ENCODE measurements at regions not wholly inside any gene's neighbourhood (a gene's known extent, or its start where the extent isn't known, plus 50 kb on each side); places are given as distances from the start of the nearest gene placed in this dataset.
"Not testable (repeated sequence)": the region's sequence is repeated elsewhere in the genome, so short reads cannot be mapped to it uniquely, and the experiment has no call there.

GRCh38 chr5:85657328-85657727, 960.4 kb upstream of the COX7C start:
- H3K79me2 ChIP-seq (ENCODE audit: insufficient read depth, low read length); H3K4me1 ChIP-seq (ENCODE audit: insufficient read depth, low read length); H3K9me3 ChIP-seq (ENCODE audit: low read length); FAIRE-seq; H3K9ac ChIP-seq (ENCODE audit: insufficient read depth, low read depth, low read length); in situ Hi-C loops (cut with HindIII; ENCODE audit: extremely low pct_ligation_motif_present, low pct_unique_long_range_greater_than_20kb); DNase-seq (ENCODE audit: low spot score); POLR2A ChIA-PET; BruUV-seq (replicated peaks); intact Hi-C loops (cut with micrococcal nuclease; ENCODE audit: unreplicated experiment); H4K20me1 ChIP-seq (ENCODE audit: insufficient read depth, low read length); ATAC-seq; CTCF ChIA-PET (ENCODE audit: low intra/inter-chr PET ratio, low total read pairs); H3K27me3 ChIP-seq (ENCODE audit: control insufficient read depth in 1 of 2, insufficient read depth in 2 of 2, low read length in 2 of 2); H3K27ac ChIP-seq (ENCODE audit: extremely low read length, insufficient read depth, low read length); H2AFZ ChIP-seq (ENCODE audit: low read length); H3K4me3 ChIP-seq (replicated peaks in 1 of 3; ENCODE audit: insufficient read depth in 1 of 3, low read depth in 2 of 3, low read length in 3 of 3); H3K4me2 ChIP-seq (ENCODE audit: low read depth, low read length); H3K36me3 ChIP-seq (replicated peaks in 1 of 2; ENCODE audit: control insufficient read depth in 1 of 2, insufficient read depth in 2 of 2, low read length in 2 of 2): not testable (repeated sequence)
- WGBS (ENCODE audit: low lambda C conversion rate) = 7% methylated on average over 1 of the region's 1 CpG

GRCh38 chr5:85662969-85663707, 954.6 kb upstream of the COX7C start:
- 77% methylated on average over 16 of the region's 29 CpGs for WGBS (ENCODE audit: low lambda C conversion rate)
- CTCF ChIA-PET (ENCODE audit: low intra/inter-chr PET ratio, low total read pairs); H3K4me3 ChIP-seq (replicated peaks in 1 of 3; ENCODE audit: insufficient read depth in 1 of 3, low read depth in 2 of 3, low read length in 3 of 3); in situ Hi-C loops (cut with HindIII; ENCODE audit: extremely low pct_ligation_motif_present, low pct_unique_long_range_greater_than_20kb); POLR2A ChIA-PET; H4K20me1 ChIP-seq (ENCODE audit: insufficient read depth, low read length); H3K27me3 ChIP-seq (ENCODE audit: control insufficient read depth in 1 of 2, insufficient read depth in 2 of 2, low read length in 2 of 2); DNase-seq (ENCODE audit: low spot score); intact Hi-C loops (cut with micrococcal nuclease; ENCODE audit: unreplicated experiment); H3K4me1 ChIP-seq (ENCODE audit: insufficient read depth, low read length); FAIRE-seq; H3K36me3 ChIP-seq (replicated peaks in 1 of 2; ENCODE audit: control insufficient read depth in 1 of 2, insufficient read depth in 2 of 2, low read length in 2 of 2); H3K9me3 ChIP-seq (ENCODE audit: low read length); ATAC-seq; H3K27ac ChIP-seq (ENCODE audit: extremely low read length, insufficient read depth, low read length); H3K9ac ChIP-seq (ENCODE audit: insufficient read depth, low read depth, low read length); H2AFZ ChIP-seq (ENCODE audit: low read length); H3K79me2 ChIP-seq (ENCODE audit: insufficient read depth, low read length); BruUV-seq (replicated peaks); H3K4me2 ChIP-seq (ENCODE audit: low read depth, low read length): not testable (repeated sequence)

DNA sequence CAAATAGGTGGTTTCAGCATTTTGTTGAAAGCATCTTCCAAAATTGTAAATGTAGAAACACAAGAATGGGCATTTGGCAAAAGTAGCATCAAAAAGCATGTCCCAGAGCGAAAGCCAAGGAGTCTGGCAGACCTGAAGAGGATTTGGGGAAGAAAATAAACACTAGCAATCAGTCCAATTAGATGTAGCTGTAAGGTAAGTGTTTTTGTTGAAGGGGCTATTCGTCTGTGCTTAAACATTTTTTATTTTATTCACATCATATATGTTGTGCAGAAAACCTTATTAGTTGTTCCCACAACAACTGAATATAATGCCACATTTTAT, 954.1 kb upstream of the COX7C start:
- FAIRE-seq (no peak), DNase-seq (ENCODE audit: low spot score) (no peak), ATAC-seq (no peak)
- H3K9ac ChIP-seq (ENCODE audit: insufficient read depth, low read depth, low read length) = no peak overlapping the region
- H4K20me1 ChIP-seq (ENCODE audit: insufficient read depth, low read length) = no peaks in the 10 kb centered on the region
- no peaks in the 10 kb centered on the region for H3K4me1 ChIP-seq (ENCODE audit: insufficient read depth, low read length)
- H3K27me3 ChIP-seq (ENCODE audit: control insufficient read depth in 1 of 2, insufficient read depth in 2 of 2, low read length in 2 of 2) = no peaks in the 10 kb centered on the region
- WGBS (ENCODE audit: low lambda C conversion rate) = 34% methylated on average over 2 of the region's 2 CpGs
- H3K4me3 ChIP-seq (replicated peaks in 1 of 3; ENCODE audit: insufficient read depth in 1 of 3, low read depth in 2 of 3, low read length in 3 of 3) = no peak overlapping the region
- no peaks in the 10 kb centered on the region for H3K9me3 ChIP-seq (ENCODE audit: low read length)
- BruUV-seq (replicated peaks) = no TSS peak
- H3K4me2 ChIP-seq (ENCODE audit: low read depth, low read length) = no peak overlapping the region
- no peak overlapping the region for H2AFZ ChIP-seq (ENCODE audit: low read length)
- intact Hi-C loops (cut with micrococcal nuclease; ENCODE audit: unreplicated experiment) (no loop called here), in situ Hi-C loops (cut with HindIII; ENCODE audit: extremely low pct_ligation_motif_present, low pct_unique_long_range_greater_than_20kb) (no loop called here)
- TF ChIP-seq MIER2 (CRISPR knock-in tag; IDR thresholded peaks at IDR 0.05) (no peak), ZNF761 (CRISPR knock-in tag; conservative IDR thresholded peaks at IDR 0.05) (no peak), CEBPG (CRISPR knock-in tag; IDR thresholded peaks at IDR 0.05) (no peak), PAXIP1 (CRISPR knock-in tag; conservative IDR thresholded peaks at IDR 0.05) (no peak), SPEN (CRISPR knock-in tag; IDR thresholded peaks at IDR 0.05; ENCODE audit: low read depth) (no peak), ZNF816 (CRISPR knock-in tag; IDR thresholded peaks at IDR 0.05; ENCODE audit: borderline replicate concordance) (no peak)
- ChIA-PET CTCF (ENCODE audit: low intra/inter-chr PET ratio, low total read pairs) (no interaction called here), POLR2A (no interaction called here)
- H3K79me2 ChIP-seq (ENCODE audit: insufficient read depth, low read length) = no peaks in the 10 kb centered on the region
- no peak overlapping the region for H3K27ac ChIP-seq (ENCODE audit: extremely low read length, insufficient read depth, low read length)
- no peaks in the 10 kb centered on the region for H3K36me3 ChIP-seq (replicated peaks in 1 of 2; ENCODE audit: control insufficient read depth in 1 of 2, insufficient read depth in 2 of 2, low read length in 2 of 2)

Measured in HepG2 (cell line).